LNCaP clone FGC (cell line): ENCODE measurements at regions not wholly inside any gene's neighbourhood (a gene's known extent, or its start where the extent isn't known, plus 50 kb on each side); places are given as distances from the start of the nearest gene placed in this dataset.

Source experiments
- DNase-seq: peaks from one replicate; pipeline ENCODE4 v3.0.0-alpha.2; 2011; ENCODE audit warnings: low read depth
- H3K4me3 ChIP-seq: 2 replicates; pipeline ENCODE4 v1.5.1; 2011; ENCODE audit warnings: mild to moderate bottlenecking, low read depth, low read length, control low read depth
- CTCF ChIP-seq: IDR thresholded peaks from 2 replicates; pipeline ENCODE4 v1.5.1; 2012; ENCODE audit warnings: mild to moderate bottlenecking; ENCODE audit not compliant: control insufficient read depth, insufficient read depth; ENCODE audit errors: extremely low read depth

- TF ChIP-seq CTCF, result no peak
- H3K4me3 ChIP-seq, result no peak overlapping the region
- no peak for DNase-seq
Observed at GRCh38 chr13:37338726-37339385, 233.4 kb upstream of the CSNK1A1L start.

- no peak for DNase-seq
- TF ChIP-seq CTCF, result no peak
- no peak overlapping the region for H3K4me3 ChIP-seq
Observed at GRCh38 chr13:37326334-37326733, 220.9 kb upstream of the CSNK1A1L start.

- H3K4me3 ChIP-seq, result no peak overlapping the region
- DNase-seq, result no peak
- no peak for TF ChIP-seq CTCF
Observed at GRCh38 chr13:37319031-37319443, 213.6 kb upstream of the CSNK1A1L start.

- H3K4me3 ChIP-seq, result no peak overlapping the region
- TF ChIP-seq CTCF, result no peak
- DNase-seq, result no peak
Observed at GRCh38 chr13:37316935-37317334, 211.5 kb upstream of the CSNK1A1L start.

GRCh38 chr13:37313372-37313771 is 207.9 kb upstream of the CSNK1A1L start:
- no peak for DNase-seq
- no peak overlapping the region for H3K4me3 ChIP-seq
- no peak for TF ChIP-seq CTCF

GRCh38 chr13:37306778-37307544 is 201.5 kb upstream of the CSNK1A1L start:
- no peak overlapping the region for H3K4me3 ChIP-seq
- DNase-seq, result no peak
- no peak for TF ChIP-seq CTCF
